NB4 (cell line): ENCODE measurements at regions not wholly inside any gene's neighbourhood (a gene's known extent, or its start where the extent isn't known, plus 50 kb on each side); places are given as distances from the start of the nearest gene placed in this dataset.

Experiments used
- MYC ChIP-seq: IDR thresholded peaks from 2 replicates; pipeline ENCODE4 v1.6.1; 2011; ENCODE audit warnings: low read depth, low read length
- POLR2A ChIP-seq: IDR thresholded peaks from 2 replicates; pipeline ENCODE4 v1.6.1; 2011; ENCODE audit warnings: mild to moderate bottlenecking; ENCODE audit not compliant: insufficient read length; ENCODE audit errors: extremely low read depth
- TF ChIP-seq, protein P1 (sequence below): IDR thresholded peaks from one replicate; pipeline ENCODE4 v1.5.1; 2012; ENCODE audit warnings: low read depth, low read length
- TF ChIP-seq, protein P2 (sequence below): IDR thresholded peaks from 2 replicates; pipeline ENCODE4 v1.6.1; 2011; ENCODE audit warnings: low read depth, low read length

DNA sequence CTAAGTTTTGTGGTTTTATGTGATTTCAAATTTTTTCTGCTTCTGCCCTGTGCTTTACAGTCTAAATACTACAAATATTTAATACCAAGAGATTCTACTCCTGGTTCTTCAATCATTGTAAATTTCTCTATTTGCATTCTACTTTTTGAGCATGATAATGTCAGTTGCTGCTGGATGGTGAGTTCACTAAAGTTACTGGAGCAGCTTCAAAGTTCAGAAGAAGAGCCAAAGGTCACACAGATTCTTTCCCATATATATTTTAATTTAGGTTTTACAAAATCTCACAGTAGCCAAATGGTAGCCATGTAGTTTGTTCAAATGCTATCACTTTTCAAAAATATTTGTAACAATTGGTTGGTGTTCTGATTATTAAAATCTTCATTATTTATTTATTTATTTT lies 378.7 kb downstream of the TMEM232 start:
- TF ChIP-seq, protein P1, sequence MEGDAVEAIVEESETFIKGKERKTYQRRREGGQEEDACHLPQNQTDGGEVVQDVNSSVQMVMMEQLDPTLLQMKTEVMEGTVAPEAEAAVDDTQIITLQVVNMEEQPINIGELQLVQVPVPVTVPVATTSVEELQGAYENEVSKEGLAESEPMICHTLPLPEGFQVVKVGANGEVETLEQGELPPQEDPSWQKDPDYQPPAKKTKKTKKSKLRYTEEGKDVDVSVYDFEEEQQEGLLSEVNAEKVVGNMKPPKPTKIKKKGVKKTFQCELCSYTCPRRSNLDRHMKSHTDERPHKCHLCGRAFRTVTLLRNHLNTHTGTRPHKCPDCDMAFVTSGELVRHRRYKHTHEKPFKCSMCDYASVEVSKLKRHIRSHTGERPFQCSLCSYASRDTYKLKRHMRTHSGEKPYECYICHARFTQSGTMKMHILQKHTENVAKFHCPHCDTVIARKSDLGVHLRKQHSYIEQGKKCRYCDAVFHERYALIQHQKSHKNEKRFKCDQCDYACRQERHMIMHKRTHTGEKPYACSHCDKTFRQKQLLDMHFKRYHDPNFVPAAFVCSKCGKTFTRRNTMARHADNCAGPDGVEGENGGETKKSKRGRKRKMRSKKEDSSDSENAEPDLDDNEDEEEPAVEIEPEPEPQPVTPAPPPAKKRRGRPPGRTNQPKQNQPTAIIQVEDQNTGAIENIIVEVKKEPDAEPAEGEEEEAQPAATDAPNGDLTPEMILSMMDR, result no peak
- TF ChIP-seq POLR2A, result no peak
- TF ChIP-seq, protein P2, sequence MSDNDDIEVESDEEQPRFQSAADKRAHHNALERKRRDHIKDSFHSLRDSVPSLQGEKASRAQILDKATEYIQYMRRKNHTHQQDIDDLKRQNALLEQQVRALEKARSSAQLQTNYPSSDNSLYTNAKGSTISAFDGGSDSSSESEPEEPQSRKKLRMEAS, result no peak
- TF ChIP-seq MYC, result no peak
